HG02981 (cell line): ENCODE measurements at regions not wholly inside any gene's neighbourhood (a gene's known extent, or its start where the extent isn't known, plus 50 kb on each side); places are given as distances from the start of the nearest gene placed in this dataset.

Experiments used
- ATAC-seq: cut with Tn5 transposase; IDR thresholded peaks from one replicate; pipeline ENCODE4 v1.9.1; 2021; ENCODE audit warnings: mild to moderate bottlenecking, moderate library complexity; ENCODE audit not compliant: unreplicated experiment

DNA sequence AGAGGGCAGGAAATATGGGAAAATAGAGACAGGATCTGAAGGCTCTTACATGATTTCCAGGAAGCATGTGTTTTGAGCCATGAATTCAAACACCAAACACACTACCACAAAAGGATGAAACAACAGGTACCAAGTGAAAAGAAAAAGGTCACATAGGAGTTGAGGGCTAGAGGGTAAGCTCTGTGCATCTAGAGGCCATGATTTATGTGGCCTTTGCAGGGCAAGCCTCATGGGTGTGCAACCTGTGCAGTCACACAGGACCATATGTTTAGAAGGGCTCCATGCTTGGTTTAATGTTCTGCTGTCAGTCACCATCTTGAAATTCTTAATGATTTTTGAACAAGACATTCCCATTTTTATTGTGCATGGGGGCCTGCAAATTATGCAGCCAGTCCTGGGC lies 134.5 kb upstream of the CCDC68 start:
- ATAC-seq = no peak

GRCh38 chr18:55093295-55093694 lies 134.0 kb upstream of the CCDC68 start:
- no peak for ATAC-seq

- ATAC-seq = no peak
Observed at GRCh38 chr18:55092166-55092565, 132.9 kb upstream of the CCDC68 start.

DNA sequence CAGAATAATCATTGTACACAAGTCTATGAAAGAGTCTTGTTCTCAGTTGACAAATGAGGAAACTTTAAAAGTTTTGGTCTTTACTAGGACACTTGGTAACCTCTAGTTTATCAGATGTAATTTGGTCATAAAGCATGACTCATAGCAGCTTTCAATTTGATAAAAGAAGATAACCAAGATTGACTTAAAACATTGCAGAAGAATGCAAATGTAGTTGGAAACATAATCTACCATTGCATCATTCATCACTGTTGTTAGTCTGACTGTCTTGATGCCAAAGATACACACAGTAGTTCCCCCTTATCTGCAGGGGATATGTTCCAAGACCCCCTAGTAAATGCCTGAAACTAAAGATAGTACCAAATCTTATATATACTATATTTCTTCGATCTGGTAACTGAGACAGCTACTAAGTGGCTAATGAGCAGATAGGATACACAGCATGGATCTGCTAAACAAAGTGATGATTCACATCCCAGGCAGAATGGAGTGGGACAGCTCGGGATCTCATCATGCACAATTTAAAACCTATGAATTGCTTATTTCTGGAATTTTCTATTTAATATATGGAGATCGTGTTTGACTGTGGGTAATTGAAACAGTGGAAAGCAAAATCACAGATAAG lies 131.4 kb upstream of the CCDC68 start:
- ATAC-seq = no peak

DNA sequence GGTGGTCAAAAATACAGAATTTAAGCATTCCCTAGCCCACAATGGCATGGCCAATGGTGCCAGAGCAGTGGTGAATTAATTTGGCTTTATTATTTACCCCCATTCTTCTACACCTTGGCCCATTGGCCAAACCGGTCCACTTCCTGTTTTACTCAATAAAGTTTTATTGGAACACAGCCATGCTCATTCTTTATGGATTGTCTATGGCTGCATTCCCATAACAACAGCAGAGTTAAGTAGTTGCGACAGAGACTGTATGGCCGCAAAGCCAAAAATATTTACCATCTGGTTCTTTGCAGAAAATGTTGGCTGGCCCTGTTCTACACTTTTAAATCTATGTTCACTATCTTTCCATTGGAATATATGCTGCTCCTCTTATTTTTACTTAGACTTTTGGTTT lies 130.3 kb upstream of the CCDC68 start:
- no peak for ATAC-seq

DNA sequence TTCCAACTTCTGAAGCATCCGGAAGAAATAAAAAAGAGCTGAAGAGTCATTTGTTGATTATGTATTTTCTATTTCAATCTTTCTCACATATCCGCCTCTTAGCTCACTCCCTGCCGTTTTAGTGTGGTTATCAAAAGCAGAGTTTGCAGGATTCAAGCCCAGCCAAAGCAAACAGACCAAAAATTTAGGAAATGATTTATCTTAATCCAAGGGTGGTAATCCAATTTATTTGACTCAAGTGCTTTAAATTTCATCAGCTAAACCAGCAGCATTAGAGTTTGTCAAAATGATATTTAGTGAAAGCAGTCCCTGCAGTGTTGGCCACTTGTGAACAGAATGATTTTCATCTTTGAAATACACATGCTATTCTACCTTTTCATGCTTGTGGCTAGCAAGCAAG lies 129.3 kb upstream of the CCDC68 start:
- ATAC-seq = no peak

DNA sequence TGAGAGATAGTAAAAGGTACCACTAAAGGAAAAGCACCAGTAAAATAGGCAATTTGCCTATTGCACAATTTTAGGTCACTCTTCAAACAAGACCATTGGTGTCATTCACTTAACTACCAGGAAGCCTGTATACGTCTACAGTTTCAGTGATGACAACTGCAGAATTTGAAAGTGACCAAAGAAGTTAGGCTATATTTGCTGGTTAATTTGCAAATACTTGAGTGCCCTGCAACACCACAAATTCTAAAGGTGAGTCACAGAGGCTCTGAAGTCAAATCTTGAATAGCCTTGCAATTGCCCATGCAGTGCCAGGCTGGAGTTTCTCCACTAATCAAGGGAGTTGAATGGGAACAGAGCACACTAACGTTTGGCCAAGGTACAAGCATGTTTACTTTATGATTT lies 128.7 kb upstream of the CCDC68 start:
- ATAC-seq = no peak

DNA sequence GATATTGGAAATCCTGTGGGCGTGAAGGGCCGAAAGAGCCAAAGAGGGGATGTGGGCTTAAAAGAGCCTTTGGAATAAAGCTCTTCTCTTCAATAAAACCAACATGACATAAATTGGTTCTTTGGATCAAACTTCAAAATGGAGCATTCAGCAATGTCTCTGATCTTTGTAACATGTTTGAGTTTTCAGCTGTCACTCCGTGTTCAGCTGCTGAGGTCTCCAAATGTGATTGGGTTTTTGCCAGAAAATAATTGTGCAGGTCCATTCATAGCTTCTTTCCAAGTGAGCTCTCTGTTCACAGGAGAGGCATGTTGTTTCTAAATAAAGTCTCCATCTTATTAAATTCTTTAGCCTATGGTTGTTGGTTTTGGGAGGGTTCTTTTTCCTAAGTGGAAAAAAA lies 127.6 kb upstream of the CCDC68 start:
- ATAC-seq = no peak

- no peak for ATAC-seq
Observed at GRCh38 chr18:55085557-55086285, 126.5 kb upstream of the CCDC68 start.

- no peak for ATAC-seq
Observed at GRCh38 chr18:55084550-55084949, 125.3 kb upstream of the CCDC68 start.

GRCh38 chr18:55083461-55083860 lies 124.2 kb upstream of the CCDC68 start:
- ATAC-seq = no peak

- ATAC-seq = no peak
Observed at GRCh38 chr18:55079481-55080355, 120.5 kb upstream of the CCDC68 start.

GRCh38 chr18:55079067-55079466 lies 119.8 kb upstream of the CCDC68 start:
- ATAC-seq = no peak

GRCh38 chr18:55078303-55078932 lies 119.2 kb upstream of the CCDC68 start:
- no peak for ATAC-seq

- ATAC-seq = no peak
Observed at GRCh38 chr18:55076643-55077218, 117.5 kb upstream of the CCDC68 start.

DNA sequence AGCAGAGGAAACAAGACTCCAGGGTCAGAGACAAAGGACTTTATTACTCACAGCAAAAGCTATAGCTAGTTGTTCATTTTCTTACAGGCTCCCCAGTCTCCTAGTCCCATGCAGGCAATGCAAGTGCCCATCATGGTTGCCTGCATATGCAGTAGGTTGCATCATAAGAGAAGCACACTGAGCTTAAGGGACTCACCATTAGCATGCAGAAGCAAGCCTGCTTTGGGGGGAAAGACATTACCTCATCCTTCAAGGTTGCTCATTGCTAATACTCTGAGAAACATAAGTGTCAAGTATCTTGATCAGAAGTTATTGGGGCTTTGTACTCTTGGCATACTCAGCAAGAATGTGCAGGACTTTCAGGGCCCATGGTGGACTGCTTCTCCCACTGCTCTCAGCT lies 114.6 kb upstream of the CCDC68 start:
- ATAC-seq = no peak

DNA sequence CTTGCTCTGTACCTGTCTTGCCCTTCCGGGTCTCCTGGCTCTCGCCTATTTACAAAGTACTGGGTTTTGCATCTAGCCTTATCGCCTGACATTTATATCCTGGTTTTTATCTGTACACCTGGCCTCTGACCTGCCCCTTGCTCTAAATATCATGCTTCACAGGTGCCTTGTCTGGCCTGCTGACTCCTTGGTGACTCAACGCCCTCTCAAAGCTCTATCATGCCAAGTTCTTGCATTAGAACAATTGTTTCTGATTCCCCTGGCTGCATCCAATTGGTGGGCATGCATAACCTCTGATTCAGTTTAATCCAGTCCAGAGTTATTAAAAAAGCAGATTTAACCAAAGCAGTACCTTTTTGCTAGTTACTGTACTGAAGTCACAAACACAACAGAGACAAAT lies 113.9 kb upstream of the CCDC68 start:
- ATAC-seq = no peak

- no peak for ATAC-seq
Observed at GRCh38 chr18:55072698-55073097, 113.4 kb upstream of the CCDC68 start.

- ATAC-seq = no peak
Observed at GRCh38 chr18:55072181-55072580, 112.9 kb upstream of the CCDC68 start.

DNA sequence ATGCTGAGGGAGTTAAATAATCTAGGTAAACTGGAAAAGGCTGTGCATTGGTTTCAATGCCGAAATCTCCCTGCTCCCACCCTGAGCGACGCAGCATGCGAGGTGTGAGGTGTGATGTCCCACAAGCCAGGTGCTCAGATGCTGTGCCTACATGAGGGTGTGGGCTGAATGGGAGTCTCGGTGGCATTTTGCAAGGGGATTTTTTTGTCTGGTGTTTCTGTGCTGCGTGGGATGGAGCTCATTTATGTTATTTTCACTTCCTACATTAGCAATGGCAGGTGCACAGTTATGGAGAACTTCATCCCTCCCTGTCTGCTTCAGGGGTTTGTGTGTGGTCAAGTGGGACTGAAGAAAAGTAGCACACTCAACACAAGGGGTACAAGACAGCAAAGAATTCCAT lies 110.2 kb upstream of the CCDC68 start:
- ATAC-seq = peak; percentile 51

GRCh38 chr18:55064760-55065159 lies 105.5 kb upstream of the CCDC68 start:
- peak; percentile 63 for ATAC-seq
